CD4-positive, alpha-beta T cell treated with Interleukin-21 for 1 hour (primary cell): ENCODE measurements at regions not wholly inside any gene's neighbourhood (a gene's known extent, or its start where the extent isn't known, plus 50 kb on each side); places are given as distances from the start of the nearest gene placed in this dataset.

Source experiments
- DNase-seq: peaks from one replicate; pipeline ENCODE4 v3.0.0-alpha.2; 2020

GRCh38 chr6:145036848-145037567 lies 698.3 kb downstream of the EPM2A start:
- no peak for DNase-seq

- DNase-seq, result no peak
Measured at GRCh38 chr6:145042559-145042958, 692.8 kb downstream of the EPM2A start.

GRCh38 chr6:145043926-145044500 lies 691.3 kb downstream of the EPM2A start:
- no peak for DNase-seq

GRCh38 chr6:145044641-145045246 lies 690.6 kb downstream of the EPM2A start:
- DNase-seq, result no peak

GRCh38 chr6:145045582-145045981 lies 689.7 kb downstream of the EPM2A start:
- DNase-seq, result no peak

GRCh38 chr6:145047891-145048290 lies 687.4 kb downstream of the EPM2A start:
- no peak for DNase-seq

- no peak for DNase-seq
Measured at GRCh38 chr6:145051661-145052060, 683.7 kb downstream of the EPM2A start.

- no peak for DNase-seq
Measured at GRCh38 chr6:145055567-145055966, 679.8 kb downstream of the EPM2A start.

- no peak for DNase-seq
Measured at GRCh38 chr6:145060714-145061113, 674.6 kb downstream of the EPM2A start.

GRCh38 chr6:145063091-145063490 lies 672.2 kb downstream of the EPM2A start:
- no peak for DNase-seq

- no peak for DNase-seq
Measured at GRCh38 chr6:145067430-145067829, 667.9 kb downstream of the EPM2A start.

GRCh38 chr6:145068577-145068976 lies 666.7 kb downstream of the EPM2A start:
- no peak for DNase-seq

- DNase-seq, result no peak
Measured at GRCh38 chr6:145069966-145070365, 665.4 kb downstream of the EPM2A start.

- DNase-seq, result no peak
Measured at GRCh38 chr6:145070791-145071190, 664.5 kb downstream of the EPM2A start.

- DNase-seq, result no peak
Measured at GRCh38 chr6:145071836-145072235, 663.5 kb downstream of the EPM2A start.

- no peak for DNase-seq
Measured at GRCh38 chr6:145073811-145074210, 661.5 kb downstream of the EPM2A start.

- no peak for DNase-seq
Measured at GRCh38 chr6:145074805-145075204, 660.5 kb downstream of the EPM2A start.

- no peak for DNase-seq
Measured at GRCh38 chr6:145075425-145075824, 659.9 kb downstream of the EPM2A start.

GRCh38 chr6:145076115-145076841 lies 659.0 kb downstream of the EPM2A start:
- no peak for DNase-seq

- no peak for DNase-seq
Measured at GRCh38 chr6:145077382-145077781, 657.9 kb downstream of the EPM2A start.

GRCh38 chr6:145080651-145081050 lies 654.7 kb downstream of the EPM2A start:
- no peak for DNase-seq

- DNase-seq, result no peak
Measured at GRCh38 chr6:145081677-145082076, 653.6 kb downstream of the EPM2A start.

GRCh38 chr6:145082359-145082758 lies 653.0 kb downstream of the EPM2A start:
- no peak for DNase-seq

- DNase-seq, result no peak
Measured at GRCh38 chr6:145086197-145086596, 649.1 kb downstream of the EPM2A start.
